Kidney tubule cell (primary cell): ENCODE measurements at regions not wholly inside any gene's neighbourhood (a gene's known extent, or its start where the extent isn't known, plus 50 kb on each side); places are given as distances from the start of the nearest gene placed in this dataset.
"Not testable (repeated sequence)": the region's sequence is repeated elsewhere in the genome, so short reads cannot be mapped to it uniquely, and the experiment has no call there.

Source experiments
- DNase-seq: peaks from one replicate; pipeline ENCODE4 v3.0.0-alpha.2; 2018; ENCODE audit warnings: low spot score

DNA sequence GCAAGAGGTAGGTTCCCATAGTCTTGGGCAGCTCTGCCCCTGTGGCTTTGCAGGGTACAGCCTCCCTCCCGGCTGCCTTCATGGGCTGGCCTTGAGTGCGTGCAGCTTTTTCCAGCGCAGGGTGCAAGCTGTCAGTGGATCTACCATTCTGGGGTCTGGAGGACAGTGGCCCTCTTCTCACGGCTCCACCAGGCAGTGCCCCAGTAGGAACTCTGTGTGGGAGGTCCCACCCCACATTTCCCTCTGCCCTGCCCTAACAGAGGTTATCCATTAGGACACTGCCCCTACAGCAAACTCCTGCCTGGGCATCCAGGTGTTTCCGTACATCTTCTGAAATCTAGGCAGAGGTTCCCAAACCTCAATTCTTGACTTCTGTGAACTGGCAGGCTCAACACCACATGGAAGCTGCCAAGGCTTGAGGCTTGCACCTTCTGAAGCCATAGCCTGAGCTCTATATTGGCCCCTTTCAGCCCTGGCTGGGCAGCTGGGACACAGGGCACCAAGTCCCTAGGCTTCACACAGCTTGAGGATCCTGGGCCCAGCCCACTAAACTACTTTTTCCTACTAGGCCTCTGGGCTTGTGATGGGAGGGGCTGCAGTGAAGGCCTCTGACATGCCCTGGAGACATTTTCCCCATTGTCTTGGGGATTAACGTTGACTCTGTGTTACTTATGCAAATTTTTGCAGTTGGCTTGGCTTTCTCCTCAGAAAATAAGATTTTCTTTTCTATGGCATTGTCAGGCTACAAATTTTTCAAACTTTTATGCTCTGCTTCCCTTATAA is 482.7 kb downstream of the CNTN3 start:
- DNase-seq, result not testable (repeated sequence)

DNA sequence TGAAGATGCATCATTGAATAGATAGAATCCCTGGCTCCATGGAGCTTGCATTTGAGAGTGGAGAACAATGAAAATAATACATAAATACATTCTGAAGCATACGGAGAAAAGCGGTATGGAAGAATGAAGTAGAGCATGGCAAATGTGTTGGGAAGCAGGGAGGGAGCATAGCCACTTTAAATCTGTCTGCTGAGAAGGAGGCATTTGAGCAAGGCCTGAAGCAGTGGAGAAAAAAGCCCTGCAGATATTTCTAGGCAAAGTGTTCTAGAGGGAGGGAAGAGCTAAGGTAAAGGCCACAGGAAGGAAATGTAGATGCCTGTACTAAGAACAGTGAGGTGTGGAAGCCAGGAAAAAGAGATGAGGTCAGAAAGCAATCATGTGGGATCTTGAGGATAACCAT is 484.8 kb downstream of the CNTN3 start:
- DNase-seq, result no peak

DNA sequence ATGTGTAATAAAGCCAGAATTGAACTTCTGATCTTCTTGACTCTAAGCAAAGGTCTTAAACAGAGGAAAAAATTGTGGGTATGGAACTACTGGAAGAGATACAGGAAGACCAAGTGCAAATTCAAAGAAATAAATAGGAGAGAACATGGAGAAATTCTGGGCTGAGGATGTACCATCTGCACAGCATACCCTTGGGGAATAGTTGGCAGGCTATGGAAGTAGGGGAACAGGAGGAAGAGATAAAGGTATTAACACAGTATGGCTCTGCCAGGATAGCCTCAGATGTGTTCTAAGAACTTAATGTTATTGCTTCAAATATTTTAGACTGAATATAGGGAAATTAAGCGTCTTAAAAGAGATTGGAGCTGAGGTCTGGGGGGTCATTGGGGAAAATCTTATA is 485.4 kb downstream of the CNTN3 start:
- no peak for DNase-seq

DNA sequence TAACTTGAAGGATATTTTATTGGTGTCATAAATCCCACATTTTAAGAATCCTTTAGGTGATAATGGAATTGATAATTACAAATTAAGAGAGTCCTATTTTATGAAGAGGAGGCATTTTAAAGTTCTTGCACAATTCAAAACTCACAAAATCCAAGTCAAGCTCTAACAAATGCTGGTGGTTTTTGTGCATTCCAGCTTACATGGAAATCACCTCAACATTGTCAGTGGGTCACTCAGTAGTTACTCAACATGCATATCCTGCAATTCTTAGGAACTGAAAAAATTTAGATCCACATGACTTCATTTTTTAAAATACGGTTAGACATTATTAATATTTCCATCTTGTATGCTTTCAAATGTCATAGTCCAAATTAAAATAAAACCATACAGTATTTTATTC is 487.2 kb downstream of the CNTN3 start:
- DNase-seq, result no peak

DNA sequence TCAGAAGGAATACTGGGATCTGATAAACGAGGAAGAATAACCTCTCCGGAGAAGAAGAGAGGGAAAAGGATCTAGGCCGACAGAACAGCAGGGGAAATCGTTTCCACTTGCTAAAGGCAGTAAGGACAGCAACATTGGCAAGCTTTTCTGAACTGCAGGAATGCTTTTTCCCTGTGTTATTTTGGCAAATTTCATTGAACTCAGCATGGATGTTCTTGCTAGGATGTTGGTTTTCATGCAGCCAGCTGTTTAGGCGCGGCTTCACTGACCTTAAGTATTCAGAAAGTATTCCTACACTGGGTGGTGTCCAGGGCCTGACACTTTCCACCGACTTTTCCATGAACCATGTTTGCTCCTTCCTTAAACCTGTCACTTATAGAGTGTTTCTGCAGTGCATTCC is 489.7 kb downstream of the CNTN3 start:
- DNase-seq, result no peak

DNA sequence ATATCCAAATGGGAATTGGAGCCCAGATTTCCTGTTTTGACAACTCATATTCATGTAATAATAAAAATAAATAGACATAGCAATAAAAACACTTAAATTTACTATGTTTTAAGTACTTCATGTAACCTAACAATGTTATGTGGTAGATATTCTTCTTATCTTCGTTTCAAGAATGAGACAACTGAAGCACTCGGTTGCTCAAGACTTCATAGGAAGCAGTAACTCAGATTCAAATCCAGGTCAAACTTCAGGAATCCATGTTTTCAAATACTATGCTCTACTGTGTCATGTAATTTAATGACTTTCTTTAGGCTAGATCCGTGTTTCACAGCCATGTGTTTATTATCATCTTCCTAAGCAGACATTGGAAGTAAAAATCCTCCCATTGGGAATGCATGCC is 492.2 kb downstream of the CNTN3 start:
- no peak for DNase-seq

DNA sequence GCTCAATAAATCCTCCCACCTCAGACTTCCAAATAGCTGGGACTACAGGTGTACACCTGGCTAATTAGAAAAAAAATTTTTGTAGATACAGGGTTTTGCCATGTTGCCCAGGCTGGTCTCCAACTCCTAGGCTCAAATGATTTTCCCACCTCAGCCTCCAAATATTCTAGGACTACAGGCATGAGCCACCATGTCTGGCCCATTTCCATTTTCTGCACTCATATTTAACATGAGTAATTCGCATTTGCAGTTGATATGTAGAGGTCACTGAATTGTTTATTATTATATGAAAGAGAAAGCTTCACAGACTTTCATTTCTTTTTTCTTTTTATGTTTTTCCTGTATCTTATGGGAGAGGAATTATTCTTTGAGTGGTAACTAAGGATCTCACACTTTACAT is 492.7 kb downstream of the CNTN3 start:
- no peak for DNase-seq

DNA sequence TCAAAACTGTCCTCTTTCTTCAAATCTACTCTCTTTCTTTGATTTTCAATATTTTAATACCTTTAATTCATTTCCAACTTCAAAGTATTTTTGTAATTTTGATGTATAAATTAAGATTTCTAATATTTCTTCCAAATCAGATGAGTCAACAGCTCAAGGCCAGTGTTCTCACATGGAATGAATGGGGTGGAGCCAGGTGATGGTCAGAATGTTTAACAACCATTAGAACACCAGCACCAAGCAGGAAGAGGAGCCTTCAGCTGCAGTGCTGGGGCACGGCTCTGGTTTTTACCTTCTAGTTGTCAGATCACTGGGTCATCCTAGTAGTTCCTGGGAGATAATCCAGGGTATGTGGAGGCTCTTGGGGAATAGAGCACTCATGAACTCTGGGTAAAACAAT is 494.5 kb upstream of the PDZRN3 start:
- peak; percentile 9 for DNase-seq

DNA sequence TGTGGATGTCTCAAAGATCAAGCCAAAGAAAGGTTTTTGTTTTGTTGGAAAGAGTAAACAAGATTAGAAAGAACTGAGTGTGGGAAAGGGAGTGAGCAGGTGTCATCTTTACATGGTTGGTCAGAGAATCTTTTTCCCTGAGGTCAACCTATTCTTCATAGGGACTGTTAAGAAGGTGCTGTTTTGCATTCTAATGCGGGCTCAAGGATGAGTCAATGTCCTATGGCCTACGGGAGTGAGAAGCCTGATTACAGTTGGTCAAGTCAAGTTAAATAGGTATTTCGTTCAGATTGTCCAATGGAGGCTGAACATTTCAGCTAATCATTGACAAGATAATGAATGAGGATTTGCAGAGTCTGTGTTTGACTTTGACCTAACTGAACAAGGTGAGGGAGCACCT is 491.2 kb upstream of the PDZRN3 start:
- DNase-seq, result peak; percentile 73

DNA sequence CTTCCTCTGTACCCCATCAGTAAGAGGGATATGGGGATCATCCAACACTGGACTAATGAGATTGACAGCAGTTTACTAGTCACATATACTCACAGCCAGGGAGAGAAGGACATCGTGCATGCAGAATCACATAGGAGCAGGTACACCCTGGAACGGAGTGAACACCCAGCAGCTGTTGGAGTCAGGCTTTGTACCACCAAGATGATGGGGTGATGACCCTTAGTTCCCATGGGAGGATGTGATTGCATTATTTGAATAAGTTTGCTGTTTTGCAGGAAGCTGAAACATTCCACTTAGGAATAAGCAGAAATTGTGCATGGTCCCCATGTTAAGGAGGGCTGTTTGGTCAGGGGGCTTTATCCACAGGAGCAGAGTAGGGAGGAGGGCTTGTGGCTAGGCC is 482.7 kb upstream of the PDZRN3 start:
- DNase-seq, result no peak

DNA sequence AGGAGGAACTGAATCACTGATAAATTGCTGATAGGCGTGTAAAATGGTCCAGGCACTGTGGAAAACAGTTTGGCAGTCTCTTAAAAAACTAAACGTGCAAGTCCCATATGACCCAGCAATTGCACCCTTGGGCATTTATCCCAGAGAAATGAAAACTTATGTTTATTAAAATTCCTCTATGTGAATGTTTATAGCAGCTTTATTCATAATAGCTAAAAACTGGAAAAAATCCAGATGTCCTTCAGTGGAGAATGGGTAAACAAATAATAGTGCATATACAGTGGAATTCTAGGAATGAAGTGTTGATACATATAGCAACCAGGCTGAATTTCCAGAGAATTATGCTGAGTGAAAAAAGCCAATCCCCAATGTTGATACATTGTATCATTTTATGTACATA is 482.2 kb upstream of the PDZRN3 start:
- no peak for DNase-seq

DNA sequence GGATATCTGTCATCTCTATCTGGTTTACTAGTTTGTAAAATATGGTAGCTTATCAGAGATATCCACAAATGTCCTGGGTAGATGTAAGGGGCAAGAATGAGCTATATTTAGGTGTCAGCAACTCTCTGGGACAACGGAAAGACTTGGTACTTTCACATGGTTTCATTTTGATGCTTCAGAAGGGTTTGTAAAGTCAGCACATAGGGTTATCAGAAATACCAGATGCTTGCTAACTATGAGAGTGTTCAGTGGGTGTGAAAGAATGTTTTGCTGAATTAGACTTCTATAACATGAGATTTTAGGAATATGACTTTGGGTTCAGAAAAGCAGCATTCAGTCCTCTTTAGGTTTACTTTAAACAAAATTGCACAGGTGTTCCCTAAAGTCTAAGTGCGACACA is 466.5 kb upstream of the PDZRN3 start:
- no peak for DNase-seq

DNA sequence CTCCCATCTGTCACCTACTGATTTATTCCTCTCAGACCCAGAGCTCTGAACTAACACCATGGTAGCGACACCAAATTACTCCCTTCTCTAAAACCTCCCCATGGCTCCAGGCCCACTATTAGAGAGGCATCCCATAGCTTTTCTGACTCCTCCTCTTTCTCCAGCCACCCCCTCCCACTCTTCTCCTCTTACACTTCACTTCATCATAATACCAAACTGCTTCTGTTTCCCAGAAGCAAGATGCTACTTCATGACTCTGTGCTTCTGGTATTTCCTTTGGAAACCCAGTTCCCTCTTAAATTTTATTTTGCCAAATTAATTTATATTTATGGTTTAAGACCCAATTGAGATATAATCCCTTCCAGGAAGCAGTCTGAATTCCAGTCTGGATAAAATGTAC is 465.1 kb upstream of the PDZRN3 start:
- no peak for DNase-seq

DNA sequence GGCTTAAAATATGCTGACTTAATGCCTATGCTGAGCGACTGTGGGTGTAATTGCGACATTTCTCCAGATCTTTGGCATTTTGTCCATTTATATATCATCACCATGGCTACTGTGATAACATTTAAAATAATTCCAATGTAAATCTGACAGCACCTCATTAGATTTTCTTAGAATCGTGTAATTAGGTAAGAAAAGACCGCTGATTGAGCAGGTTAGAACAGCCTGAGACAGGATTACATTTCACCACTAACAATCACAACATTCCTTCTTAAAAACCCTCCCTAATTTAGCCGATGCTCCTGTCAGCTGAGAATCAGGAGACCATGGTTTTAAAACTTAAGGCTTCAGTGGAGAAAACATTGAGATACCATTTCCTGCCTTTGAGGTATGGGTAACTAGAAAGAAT is 455.3 kb upstream of the PDZRN3 start:
- no peak for DNase-seq

DNA sequence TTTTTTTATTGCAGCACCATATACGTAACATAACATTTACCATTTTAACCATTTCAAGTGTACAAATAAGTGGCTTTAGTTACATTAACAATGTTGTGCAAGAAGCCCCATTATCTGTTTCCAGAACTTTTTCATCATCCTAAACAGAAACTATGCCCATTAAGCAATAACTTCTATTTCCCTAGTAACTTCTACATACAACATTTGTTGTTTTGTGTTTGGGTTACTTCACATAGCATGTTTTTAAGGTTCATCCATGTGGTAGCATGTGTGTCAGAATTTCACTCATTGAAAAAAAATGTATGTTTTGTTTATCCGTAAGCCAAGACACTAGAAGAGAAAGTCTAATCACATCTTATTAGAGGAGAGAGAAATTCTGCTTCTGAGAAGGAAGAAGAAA is 450.5 kb upstream of the PDZRN3 start:
- DNase-seq, result no peak

DNA sequence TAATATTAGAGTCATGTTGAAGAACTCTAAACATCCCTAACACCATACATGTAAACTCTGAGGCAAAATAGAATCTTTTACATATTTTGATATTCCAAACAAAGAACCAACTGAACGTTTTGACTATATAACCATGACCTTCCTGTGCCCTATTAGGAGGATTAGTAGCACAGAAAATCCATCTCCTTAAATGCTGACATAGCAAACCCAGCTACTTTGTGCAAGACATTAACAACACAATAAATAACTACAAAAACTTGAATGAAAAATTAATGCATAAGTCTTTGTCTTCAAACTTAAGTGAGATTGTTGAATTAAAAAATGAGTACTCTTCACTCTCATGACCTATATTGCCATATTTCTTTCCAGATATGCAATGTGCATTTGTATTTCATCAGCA is 450.0 kb upstream of the PDZRN3 start:
- DNase-seq, result no peak

DNA sequence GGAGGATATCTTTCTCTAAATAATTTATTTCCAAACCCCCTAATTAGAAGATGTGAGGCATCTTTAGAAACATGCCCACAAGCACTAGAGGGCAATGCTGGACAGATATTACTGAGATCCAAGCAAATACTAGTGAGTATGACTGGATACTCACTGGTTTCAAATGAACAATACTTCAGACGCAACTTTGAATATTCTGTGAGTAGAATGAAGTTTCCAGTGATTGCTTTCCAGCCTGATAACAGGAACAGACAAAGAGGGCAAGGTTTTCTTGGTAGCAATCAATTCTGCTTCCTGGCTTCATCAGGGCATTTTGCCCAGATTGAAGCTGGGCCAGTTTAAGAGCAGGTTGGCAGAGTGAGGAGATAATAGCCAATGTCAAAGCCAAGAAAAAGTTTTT is 442.6 kb upstream of the PDZRN3 start:
- peak; percentile 21 for DNase-seq

DNA sequence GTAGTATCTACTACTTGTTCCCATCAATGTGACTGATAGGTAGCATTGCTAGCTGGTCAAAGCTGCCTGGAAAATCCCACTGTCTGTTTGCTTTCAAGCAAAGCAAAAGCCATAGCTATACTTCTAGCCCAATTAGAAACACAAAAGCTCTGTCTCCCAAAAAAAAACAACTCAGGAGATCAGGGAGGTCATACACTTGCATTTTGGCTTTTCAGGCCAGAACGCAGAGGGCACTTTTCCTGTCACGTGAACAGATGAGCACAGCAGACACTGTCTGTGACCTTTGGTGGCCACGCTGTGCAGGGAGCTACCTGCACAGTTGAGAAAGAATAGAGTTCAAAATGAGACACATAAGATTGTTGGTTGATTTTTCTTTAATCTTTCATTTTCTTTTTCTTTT is 441.7 kb upstream of the PDZRN3 start:
- no peak for DNase-seq

DNA sequence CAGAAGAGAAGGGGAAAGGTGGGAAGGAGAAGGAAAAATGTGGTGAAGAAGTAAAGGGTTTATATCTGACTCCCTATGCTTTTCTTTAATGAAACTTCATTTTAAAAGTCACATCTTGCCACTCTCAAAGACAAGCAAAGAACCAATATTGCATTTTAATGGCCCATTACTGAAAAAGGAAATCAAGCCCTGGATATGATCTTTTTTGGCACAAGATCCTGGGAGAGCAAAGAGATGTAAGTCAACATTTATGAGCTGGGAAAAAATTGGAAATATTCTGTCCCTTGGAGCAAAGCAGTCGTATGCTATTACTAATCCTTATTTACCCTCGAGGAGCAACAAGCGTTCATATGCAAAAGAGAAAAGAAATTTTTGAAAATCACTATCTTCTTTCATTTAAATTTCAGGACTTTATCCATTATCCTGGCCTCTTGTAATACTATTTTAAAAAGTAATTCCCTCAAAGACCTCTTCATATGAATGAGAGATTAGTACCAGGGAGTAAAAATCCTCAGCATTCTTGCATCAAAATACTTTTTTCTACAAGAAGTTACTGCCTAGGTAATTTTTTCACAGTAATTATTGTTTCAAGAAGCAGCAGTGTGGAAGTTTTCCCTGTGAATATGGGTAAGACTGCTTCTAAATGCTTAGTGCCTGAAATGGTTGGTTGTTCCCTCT is 435.3 kb upstream of the PDZRN3 start:
- DNase-seq, result no peak

DNA sequence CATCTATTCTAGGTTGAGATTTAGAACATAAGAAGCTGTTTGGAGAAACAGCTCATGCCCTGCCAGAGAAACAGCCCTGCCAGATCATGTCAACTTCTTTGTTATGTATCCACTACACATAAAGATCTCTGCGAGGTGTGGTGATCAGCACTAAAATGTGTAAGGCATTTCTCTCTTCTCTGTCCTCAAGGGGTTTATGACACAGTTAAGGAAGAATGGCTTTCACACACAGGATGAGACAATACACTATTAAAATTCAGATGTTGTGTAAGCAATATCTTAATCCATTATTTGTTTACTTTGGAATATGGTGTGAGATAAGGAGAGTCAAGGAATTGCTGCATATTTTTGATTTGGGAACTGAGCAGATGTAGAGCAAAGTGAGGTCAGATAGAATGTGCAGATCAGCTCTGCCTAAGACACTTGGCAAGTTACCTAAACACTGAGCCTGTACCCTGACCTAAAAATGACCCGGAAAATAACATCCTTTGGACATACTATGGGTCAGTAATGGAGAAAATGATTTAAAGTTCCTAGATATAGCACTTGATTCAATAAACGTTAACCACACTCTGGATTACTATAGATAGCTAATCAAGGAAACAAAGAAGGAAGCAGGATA is 434.7 kb upstream of the PDZRN3 start:
- no peak for DNase-seq

DNA sequence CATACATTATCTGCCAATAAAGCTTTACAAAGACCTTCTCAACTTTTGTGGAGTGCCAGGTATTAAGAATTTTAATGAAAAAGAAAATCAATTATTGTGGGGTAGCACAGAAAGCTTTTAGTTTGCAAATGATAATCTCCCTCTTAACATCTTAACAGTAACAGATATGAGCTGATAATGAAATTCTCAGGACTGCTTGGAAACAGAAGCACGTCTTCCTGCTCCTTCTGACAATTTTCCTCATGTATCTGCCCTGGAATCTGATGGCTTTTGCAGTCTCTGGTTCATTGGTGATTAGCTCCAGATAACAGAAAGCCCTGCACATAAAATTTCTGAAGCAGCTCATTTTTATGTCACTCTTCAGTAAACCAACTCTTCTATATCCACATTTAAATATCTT is 432.4 kb upstream of the PDZRN3 start:
- DNase-seq, result no peak

DNA sequence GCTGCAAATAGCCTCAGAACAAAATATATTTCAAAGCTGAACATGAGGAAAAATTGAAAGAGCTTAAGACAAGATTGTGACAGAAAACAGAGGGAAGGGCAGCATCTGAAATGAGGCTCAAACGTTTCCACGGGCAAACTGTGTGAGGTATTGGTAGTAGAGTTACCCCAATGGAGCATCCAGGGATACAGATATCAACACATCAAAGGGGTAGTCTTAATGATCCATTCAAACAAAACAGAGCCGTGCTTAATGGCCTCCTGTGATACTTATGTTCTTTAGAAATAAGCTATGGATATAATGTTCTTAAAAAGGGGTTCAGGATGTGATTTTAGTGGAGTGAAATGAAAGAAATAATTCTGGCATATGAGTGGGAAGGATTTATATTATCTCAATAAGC is 430.3 kb upstream of the PDZRN3 start:
- no peak for DNase-seq

DNA sequence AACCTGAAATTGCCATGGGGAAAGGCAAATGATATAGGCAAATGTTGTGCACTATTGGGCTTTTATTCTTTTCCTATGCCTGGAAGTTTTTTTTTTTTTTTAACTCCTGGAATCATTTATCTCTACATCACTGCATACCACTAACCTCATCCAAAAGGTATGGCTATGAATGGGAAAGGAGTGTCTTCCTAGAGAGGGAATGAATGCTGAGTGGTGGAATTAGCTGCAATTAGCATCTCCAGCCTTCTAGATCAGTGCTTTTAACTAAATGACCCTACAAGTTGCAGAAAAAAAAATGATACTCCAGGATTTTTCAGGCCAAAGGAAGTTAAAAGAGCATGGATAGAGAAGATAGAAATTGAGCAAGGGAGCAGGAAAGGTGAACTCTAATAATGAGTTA is 429.8 kb upstream of the PDZRN3 start:
- no peak for DNase-seq
